ENCODE measurements at regions not wholly inside any gene's neighbourhood (a gene's known extent, or its start where the extent isn't known, plus 50 kb on each side); places are given as distances from the start of the nearest gene placed in this dataset.

DNA sequence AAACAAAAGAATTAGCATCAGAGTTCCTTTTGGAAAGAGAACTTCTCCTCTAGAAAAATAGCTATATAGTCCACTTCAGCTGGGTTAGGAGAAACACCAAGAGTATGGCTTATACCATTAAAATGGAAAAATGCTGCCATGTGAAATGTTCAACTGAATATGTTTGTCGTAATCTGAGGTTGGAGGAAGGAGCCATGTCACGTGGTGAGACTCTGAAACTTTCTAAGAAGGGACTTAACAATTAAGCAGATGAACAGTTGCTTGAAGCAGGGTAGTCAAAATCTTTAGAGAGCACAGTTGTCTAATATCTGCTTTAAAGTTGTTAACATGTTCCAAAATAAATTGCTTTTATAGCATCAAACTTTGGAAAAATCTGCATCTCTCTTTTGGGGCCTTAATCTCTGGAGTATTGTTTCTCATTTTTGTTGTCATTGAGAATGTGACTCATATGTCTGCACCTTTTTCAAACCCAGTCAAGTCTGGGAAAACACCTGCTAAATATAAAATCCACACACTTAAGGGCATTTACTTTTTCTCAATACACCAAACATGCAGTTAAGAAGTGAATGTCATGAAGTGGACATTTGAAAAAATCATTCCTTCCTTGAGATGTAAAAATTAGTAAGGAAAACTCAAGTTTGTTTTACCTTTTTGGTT lies 168.8 kb upstream of the PDE5A start:
- TF ChIP-seq POLR2A (IDR thresholded peaks at IDR 0.05), result no peak
- no peak for TF ChIP-seq CTCF (IDR thresholded peaks at IDR 0.05)
- no peak overlapping the region for H3K4me3 ChIP-seq
- intact Hi-C loops (cut with DNase I), result no loop called here
- H3K27me3 ChIP-seq, result no peaks in the 10 kb centered on the region
- ATAC-seq (no peak), DNase-seq (no peak)
- 81 to 82% methylated on average over 2 of the region's 2 CpGs for WGBS, 2 donors
- H3K27ac ChIP-seq, result no peak overlapping the region
- H3K4me1 ChIP-seq, result peaks cover 10% of the 10 kb centered on the region
- H3K36me3 ChIP-seq (replicated peaks in 1 of 2; ENCODE audit: insufficient read depth in 1 of 2, low read depth in 2 of 2), result no peaks in the 10 kb centered on the region
- H3K9me3 ChIP-seq, result no peaks in the 10 kb centered on the region

- no peaks in the 10 kb centered on the region for H3K36me3 ChIP-seq (replicated peaks in 1 of 2; ENCODE audit: insufficient read depth in 1 of 2, low read depth in 2 of 2)
- intact Hi-C loops (cut with DNase I), result no loop called here
- no peaks in the 10 kb centered on the region for H3K9me3 ChIP-seq
- DNase-seq (no peak), ATAC-seq (no peak)
- no peaks in the 10 kb centered on the region for H3K27me3 ChIP-seq
- H3K4me3 ChIP-seq, result no peak overlapping the region
- 71 to 76% methylated on average over 3 of the region's 3 CpGs for WGBS, 2 donors
- peaks cover 10% of the 10 kb centered on the region for H3K4me1 ChIP-seq
- no peak overlapping the region for H3K27ac ChIP-seq
- TF ChIP-seq CTCF (IDR thresholded peaks at IDR 0.05) (no peak), POLR2A (IDR thresholded peaks at IDR 0.05) (no peak)
Observed at GRCh38 chr4:119795986-119796578, 167.5 kb upstream of the PDE5A start.

GRCh38 chr4:119794681-119795080 lies 166.1 kb upstream of the PDE5A start:
- intact Hi-C loops (cut with DNase I), result no loop called here
- peak; percentile 74 for ATAC-seq
- WGBS, 2 donors, result 57 to 61% methylated on average over 4 of the region's 4 CpGs
- TF ChIP-seq POLR2A (IDR thresholded peaks at IDR 0.05), result no peak
- no peak for TF ChIP-seq CTCF (IDR thresholded peaks at IDR 0.05)
- H3K9me3 ChIP-seq, result no peaks in the 10 kb centered on the region
- H3K27ac ChIP-seq, result peak overlapping the region in 2 of 4 donors; percentile 28 to 46
- H3K27me3 ChIP-seq, result no peaks in the 10 kb centered on the region
- peaks cover 10% of the 10 kb centered on the region for H3K4me1 ChIP-seq
- no peak overlapping the region for H3K4me3 ChIP-seq
- peak in 1 of 4 donors; percentile 3 for DNase-seq
- no peaks in the 10 kb centered on the region for H3K36me3 ChIP-seq (replicated peaks in 1 of 2; ENCODE audit: insufficient read depth in 1 of 2, low read depth in 2 of 2)

GRCh38 chr4:119794113-119794512 lies 165.5 kb upstream of the PDE5A start:
- Histone ChIP-seq H3K4me1 (peaks cover 10% of the 10 kb centered on the region), H3K27ac (peak overlapping the region in 2 of 4 donors; percentile 28 to 46), H3K4me3 (no peak overlapping the region), H3K36me3 (replicated peaks in 1 of 2; ENCODE audit: insufficient read depth in 1 of 2, low read depth in 2 of 2) (no peaks in the 10 kb centered on the region), H3K9me3 (no peaks in the 10 kb centered on the region), H3K27me3 (no peaks in the 10 kb centered on the region)
- intact Hi-C loops (cut with DNase I), result no loop called here
- TF ChIP-seq POLR2A (IDR thresholded peaks at IDR 0.05) (no peak), CTCF (IDR thresholded peaks at IDR 0.05) (no peak)
- DNase-seq (no peak), ATAC-seq (no peak)
- 81% methylated on average over 4 of the region's 4 CpGs for WGBS, 2 donors
